CD14-positive monocyte (primary cell): ENCODE measurements at regions not wholly inside any gene's neighbourhood (a gene's known extent, or its start where the extent isn't known, plus 50 kb on each side); places are given as distances from the start of the nearest gene placed in this dataset.

Experiments
- DNase-seq, 3 donors: peaks; one replicate each; pipeline ENCODE4 v3.0.0-alpha.2; 2011 to 2022
- H2AFZ ChIP-seq: 2 replicates; pipeline ENCODE4 v1.6.0; 2012; ENCODE audit warnings: mild to moderate bottlenecking, low read depth, low read length, inconsistent platforms; ENCODE audit not compliant: insufficient read depth, poor library complexity, severe bottlenecking
- H3K27ac ChIP-seq, 2 donors: 1 replicate in 1 of 2; 2 replicates in 1 of 2; pipeline ENCODE4 v1.5.1; 2012 to 2013; ENCODE audit warnings: low read length in 2 of 2, control low read depth in 1 of 2, inconsistent platforms in 1 of 2, low read depth in 1 of 2, mild to moderate bottlenecking in 1 of 2
- H3K27me3 ChIP-seq, 2 donors: one replicate each; pipeline versions ENCODE4 v1.6.0 to v1.6.1; 2011 to 2013; ENCODE audit warnings: low read length in 2 of 2; ENCODE audit not compliant: control insufficient read depth in 2 of 2, insufficient read depth in 2 of 2
- H3K36me3 ChIP-seq, 2 donors: replicated peaks in 1 of 2; 1 replicate in 1 of 2; 2 replicates in 1 of 2; pipeline versions ENCODE4 v1.5.1 to v1.6.1; 2012 to 2013; ENCODE audit warnings: low read length in 2 of 2, control low read depth in 1 of 2, inconsistent platforms in 1 of 2, mild to moderate bottlenecking in 1 of 2; ENCODE audit not compliant: insufficient read depth in 2 of 2, control insufficient read depth in 1 of 2
- H3K4me1 ChIP-seq, 2 donors: 1 replicate in 1 of 2; 2 replicates in 1 of 2; pipeline versions ENCODE4 v1.5.1 to v1.6.1; 2012 to 2013; ENCODE audit warnings: low read length in 2 of 2, control low read depth in 1 of 2, inconsistent platforms in 1 of 2, mild to moderate bottlenecking in 1 of 2, moderate library complexity in 1 of 2; ENCODE audit not compliant: insufficient read depth in 2 of 2, control insufficient read depth in 1 of 2
- H3K4me2 ChIP-seq: replicated peaks from 2 replicates; pipeline ENCODE3; 2012; ENCODE audit warnings: low read length, moderate library complexity, mild to moderate bottlenecking; ENCODE audit not compliant: poor library complexity, severe bottlenecking; ENCODE audit errors: extremely low read depth
- H3K4me3 ChIP-seq, 3 experiments: fragments of 200-600 bp in 1 of 3; sonication (generic) in 1 of 3; replicated peaks in 1 of 3; 1 replicate in 2 of 3; 2 replicates in 1 of 3; pipeline ENCODE4 v1.5.1; 2011 to 2013; ENCODE audit warnings: low read length in 3 of 3, mild to moderate bottlenecking in 3 of 3, control low read depth in 2 of 3, low read depth in 2 of 3, inconsistent platforms in 1 of 3, moderate library complexity in 1 of 3
- H3K79me2 ChIP-seq: 2 replicates; pipeline ENCODE4 v1.6.0; 2012; ENCODE audit warnings: mild to moderate bottlenecking, control low read depth, inconsistent platforms, low read length, moderate library complexity; ENCODE audit not compliant: insufficient read depth
- H3K9ac ChIP-seq: 2 replicates; pipeline ENCODE4 v1.6.0; 2017; ENCODE audit warnings: low read length, mild to moderate bottlenecking; ENCODE audit not compliant: insufficient read depth, poor library complexity, severe bottlenecking
- H3K9me3 ChIP-seq, 2 donors: replicated peaks in 1 of 2; 1 replicate in 1 of 2; 2 replicates in 1 of 2; pipeline versions ENCODE4 v1.5.1 to v1.6.1; 2012 to 2013; ENCODE audit warnings: low read length in 2 of 2, control low read depth in 1 of 2; ENCODE audit not compliant: control insufficient read depth in 1 of 2, insufficient read depth in 1 of 2
- H4K20me1 ChIP-seq: 2 replicates; pipeline ENCODE4 v1.6.0; 2012; ENCODE audit warnings: mild to moderate bottlenecking, low read length, control low read depth, moderate library complexity; ENCODE audit not compliant: insufficient read depth
- H3K27ac Mint-ChIP-seq, 7 donors: one replicate each; pipeline ENCODE4 v1.8.0; 2020; ENCODE audit warnings: mild to moderate bottlenecking in 7 of 7, mixed read lengths in 7 of 7, moderate library complexity in 6 of 7, inconsistent platforms in 2 of 7
- H3K27me3 Mint-ChIP-seq, 3 donors: one replicate each; pipeline ENCODE4 v1.8.0; 2021 to 2022; ENCODE audit warnings: low read depth in 3 of 3, mild to moderate bottlenecking in 3 of 3, mixed read lengths in 3 of 3, moderate library complexity in 3 of 3, inconsistent platforms in 1 of 3
- H3K36me3 Mint-ChIP-seq, 2 donors: one replicate each; pipeline ENCODE4 v1.8.0; 2020; ENCODE audit warnings: mixed read lengths in 2 of 2, inconsistent platforms in 1 of 2, mild to moderate bottlenecking in 1 of 2
- H3K4me1 Mint-ChIP-seq: one replicate; pipeline ENCODE4 v1.8.0; 2020; ENCODE audit warnings: mild to moderate bottlenecking, mixed read lengths
- H3K4me3 Mint-ChIP-seq, 2 donors: one replicate each; pipeline ENCODE4 v1.8.0; 2020; ENCODE audit warnings: mild to moderate bottlenecking in 2 of 2, mixed read lengths in 2 of 2, moderate library complexity in 1 of 2
- H3K9me3 Mint-ChIP-seq, 7 donors: one replicate each; pipeline ENCODE4 v1.8.0; 2020 to 2022; ENCODE audit warnings: mixed read lengths in 7 of 7, mild to moderate bottlenecking in 6 of 7, moderate library complexity in 6 of 7, inconsistent platforms in 2 of 7
- CTCF ChIP-seq: fragments of 200-600 bp; IDR thresholded peaks from one replicate; pipeline ENCODE4 v1.8.0; 2022; ENCODE audit warnings: antibody characterized with exemption, mild to moderate bottlenecking
- WGBS: methylation state at CpG from one replicate; pipeline ENCODE4 v1.1.5; 2013; ENCODE audit warnings: missing lambda C conversion rate; ENCODE audit not compliant: insufficient coverage; 5-methylcytosine and 5-hydroxymethylcytosine counted together
- intact Hi-C, 2 donors: fragments of 100-400 bp; cut with micrococcal nuclease; formaldehyde crosslinking; loops; one replicate each; pipeline versions ENCODE4 v1.15.0 to v1.15.1; 2023

DNA sequence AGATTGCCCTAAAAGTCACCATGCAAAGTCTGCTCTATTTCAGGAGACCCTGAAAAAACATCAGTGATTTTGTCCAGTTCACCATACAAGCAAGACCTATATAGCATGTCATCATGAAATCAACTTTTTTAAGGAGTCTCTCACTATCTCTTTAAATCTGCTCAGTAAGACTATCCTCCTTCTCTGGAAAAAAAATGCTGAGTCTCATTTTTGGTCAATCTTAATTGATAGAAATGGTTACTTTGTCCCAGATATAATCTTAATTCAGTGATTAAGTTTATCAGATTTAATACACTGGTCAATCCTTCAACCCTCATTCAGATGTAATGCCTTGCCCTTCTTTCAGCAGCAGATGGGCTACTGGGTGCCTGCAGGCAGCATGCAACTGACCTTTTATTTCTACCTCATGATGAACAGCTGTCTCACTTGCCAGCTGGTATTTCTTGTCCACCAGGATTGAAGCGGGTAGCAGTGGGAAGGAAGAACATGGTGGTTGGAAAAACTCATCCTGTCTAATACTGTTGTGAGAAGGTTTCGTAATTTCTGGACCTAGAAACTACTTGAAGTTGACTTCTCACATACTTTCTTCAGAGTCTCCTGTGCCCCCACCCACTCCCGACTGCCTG lies 375.3 kb downstream of the DNAH5 start:
- Histone ChIP-seq H3K27ac (no peak overlapping the region), H3K4me3 (no peak overlapping the region), H3K9me3 (peaks cover 5 to 8% of the 10 kb centered on the region in 2 donors), H3K79me2 (no peaks in the 10 kb centered on the region), H4K20me1 (no peaks in the 10 kb centered on the region), H3K4me2 (no peak overlapping the region), H3K36me3 (no peaks in the 10 kb centered on the region), H3K9ac (no peak overlapping the region), H3K27me3 (no peaks in the 10 kb centered on the region), H3K4me1 (peaks cover 0 to 8% of the 10 kb centered on the region in 2 donors), H2AFZ (no peak overlapping the region)
- no peak overlapping the region for H3K27ac Mint-ChIP-seq
- no peak overlapping the region for H3K4me3 Mint-ChIP-seq
- H3K27me3 Mint-ChIP-seq: peaks cover 0 to 2% (median 0%) of the 10 kb centered on the region in 3 donors
- H3K9me3 Mint-ChIP-seq: peaks cover 0 to 19% (median 13%) of the 10 kb centered on the region in 7 donors
- DNase-seq: no peak
- 85% methylated on average over 1 of the region's 3 CpGs for WGBS
- no peaks in the 10 kb centered on the region for H3K36me3 Mint-ChIP-seq
- TF ChIP-seq CTCF: no peak
- intact Hi-C loops: no loop called here
- H3K4me1 Mint-ChIP-seq: peaks cover 7% of the 10 kb centered on the region

DNA sequence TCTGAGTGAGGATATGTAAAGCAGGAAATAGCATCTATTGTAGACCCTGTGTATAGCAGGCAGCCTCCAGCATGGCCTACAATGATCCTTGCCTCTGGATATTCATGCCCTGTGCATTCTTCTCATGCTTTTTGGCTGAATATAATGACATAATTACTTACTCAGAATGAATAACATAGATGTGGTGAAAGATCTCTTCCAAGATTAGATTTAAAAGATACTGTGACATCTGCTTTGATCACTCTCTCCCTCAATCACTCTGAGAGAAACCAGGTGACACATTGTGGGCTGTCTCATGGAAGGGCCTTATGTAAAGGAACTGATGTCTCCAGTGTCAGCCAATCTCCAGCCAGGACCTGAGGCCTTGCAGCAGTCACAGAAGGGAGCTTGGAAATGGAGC lies 376.7 kb downstream of the DNAH5 start:
- Histone ChIP-seq H3K4me3 (no peak overlapping the region), H3K9me3 (peaks cover 5 to 8% of the 10 kb centered on the region in 2 donors), H3K27ac (no peak overlapping the region), H3K27me3 (no peaks in the 10 kb centered on the region), H3K36me3 (no peaks in the 10 kb centered on the region), H3K4me2 (no peak overlapping the region), H4K20me1 (no peaks in the 10 kb centered on the region), H3K4me1 (peaks cover 0 to 8% of the 10 kb centered on the region in 2 donors), H2AFZ (no peak overlapping the region), H3K79me2 (no peaks in the 10 kb centered on the region), H3K9ac (no peak overlapping the region)
- DNase-seq: no peak
- peaks cover 0 to 2% (median 0%) of the 10 kb centered on the region in 3 donors for H3K27me3 Mint-ChIP-seq
- H3K4me1 Mint-ChIP-seq: peaks cover 7% of the 10 kb centered on the region
- peaks cover 0 to 19% (median 13%) of the 10 kb centered on the region in 7 donors for H3K9me3 Mint-ChIP-seq
- H3K36me3 Mint-ChIP-seq: no peaks in the 10 kb centered on the region
- intact Hi-C loops: no loop called here
- no peak for TF ChIP-seq CTCF
- H3K27ac Mint-ChIP-seq: no peak overlapping the region
- no peak overlapping the region for H3K4me3 Mint-ChIP-seq
